MCF 10A (cell line): ENCODE measurements at regions not wholly inside any gene's neighbourhood (a gene's known extent, or its start where the extent isn't known, plus 50 kb on each side); places are given as distances from the start of the nearest gene placed in this dataset.

Source experiments
- BruUV-seq: library from RNA; stranded (reverse); fragments of 400-500 nt; replicated peaks from 2 replicates; lab custom pipeline; 2021; lab: Mats Ljungman, UMichigan
- CTCF ChIA-PET: fragments of 300-600 bp; sonication (Branson Sonifier 250); formaldehyde crosslinking; extraction: SDS; loops from one replicate; lab custom pipeline; 2021; ENCODE audit warnings: antibody characterized with exemption, inconsistent platforms; lab: Yijun Ruan, JAX
- POLR2A ChIA-PET: fragments of 300-600, 350-650 bp; sonication (Branson Sonifier 250); formaldehyde crosslinking; extraction: SDS; loops from one replicate; lab custom pipeline; 2020; ENCODE audit warnings: antibody characterized with exemption, inconsistent platforms; lab: Yijun Ruan, JAX
- DNase-seq: peaks from one replicate; pipeline ENCODE4 v3.0.0-alpha.2; 2018; ENCODE audit not compliant: unreplicated experiment
- H3K27ac Mint-ChIP-seq: one replicate; pipeline ENCODE4 v1.8.0; 2022; ENCODE audit warnings: mild to moderate bottlenecking, low read depth, mixed read lengths; ENCODE audit not compliant: unreplicated experiment
- H3K27me3 Mint-ChIP-seq: one replicate; pipeline ENCODE4 v1.8.0; 2022; ENCODE audit warnings: mixed read lengths; ENCODE audit not compliant: insufficient read depth, unreplicated experiment
- H3K36me3 Mint-ChIP-seq: one replicate; pipeline ENCODE4 v1.8.0; 2022; ENCODE audit warnings: mild to moderate bottlenecking, moderate library complexity, mixed read lengths; ENCODE audit not compliant: insufficient read depth, unreplicated experiment
- H3K4me1 Mint-ChIP-seq: one replicate; pipeline ENCODE4 v1.8.0; 2022; ENCODE audit warnings: mixed read lengths; ENCODE audit not compliant: insufficient read depth, unreplicated experiment
- H3K4me3 Mint-ChIP-seq: one replicate; pipeline ENCODE4 v1.8.0; 2022; ENCODE audit warnings: mild to moderate bottlenecking, moderate library complexity, mixed read lengths; ENCODE audit not compliant: unreplicated experiment
- H3K9me3 Mint-ChIP-seq: one replicate; pipeline ENCODE4 v1.8.0; 2022; ENCODE audit warnings: mixed read lengths; ENCODE audit not compliant: unreplicated experiment
- intact Hi-C: fragments of 100-400 bp; cut with micrococcal nuclease; formaldehyde crosslinking; loops from 2 replicates; pipeline ENCODE4 v1.14.1; 2022
- TF ChIP-seq, protein P1 (sequence below): fragments of 200-600 bp; IDR thresholded peaks from one replicate; pipeline ENCODE4 v1.8.0; 2022; ENCODE audit warnings: antibody characterized with exemption, mild to moderate bottlenecking; ENCODE audit not compliant: unreplicated experiment

GRCh38 chr15:39426552-39427532 is 154.0 kb upstream of the THBS1 start:
- peaks cover 8% of the 10 kb centered on the region for H3K4me1 Mint-ChIP-seq
- no peak overlapping the region for H3K4me3 Mint-ChIP-seq
- peak; percentile 45 for DNase-seq
- no peaks in the 10 kb centered on the region for H3K9me3 Mint-ChIP-seq
- intact Hi-C loops = no loop called here
- TF ChIP-seq, protein P1, sequence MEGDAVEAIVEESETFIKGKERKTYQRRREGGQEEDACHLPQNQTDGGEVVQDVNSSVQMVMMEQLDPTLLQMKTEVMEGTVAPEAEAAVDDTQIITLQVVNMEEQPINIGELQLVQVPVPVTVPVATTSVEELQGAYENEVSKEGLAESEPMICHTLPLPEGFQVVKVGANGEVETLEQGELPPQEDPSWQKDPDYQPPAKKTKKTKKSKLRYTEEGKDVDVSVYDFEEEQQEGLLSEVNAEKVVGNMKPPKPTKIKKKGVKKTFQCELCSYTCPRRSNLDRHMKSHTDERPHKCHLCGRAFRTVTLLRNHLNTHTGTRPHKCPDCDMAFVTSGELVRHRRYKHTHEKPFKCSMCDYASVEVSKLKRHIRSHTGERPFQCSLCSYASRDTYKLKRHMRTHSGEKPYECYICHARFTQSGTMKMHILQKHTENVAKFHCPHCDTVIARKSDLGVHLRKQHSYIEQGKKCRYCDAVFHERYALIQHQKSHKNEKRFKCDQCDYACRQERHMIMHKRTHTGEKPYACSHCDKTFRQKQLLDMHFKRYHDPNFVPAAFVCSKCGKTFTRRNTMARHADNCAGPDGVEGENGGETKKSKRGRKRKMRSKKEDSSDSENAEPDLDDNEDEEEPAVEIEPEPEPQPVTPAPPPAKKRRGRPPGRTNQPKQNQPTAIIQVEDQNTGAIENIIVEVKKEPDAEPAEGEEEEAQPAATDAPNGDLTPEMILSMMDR = no peak
- BruUV-seq = no TSS peak
- ChIA-PET CTCF (interaction anchor here (1.2 kb wide), 1 partner anchor 11 kb away, joined by 3 read pairs; no protein-coding TSS in a partner anchor), POLR2A (no interaction called here)
- H3K27me3 Mint-ChIP-seq = no peaks in the 10 kb centered on the region
- no peaks in the 10 kb centered on the region for H3K36me3 Mint-ChIP-seq
- H3K27ac Mint-ChIP-seq = no peak overlapping the region

DNA sequence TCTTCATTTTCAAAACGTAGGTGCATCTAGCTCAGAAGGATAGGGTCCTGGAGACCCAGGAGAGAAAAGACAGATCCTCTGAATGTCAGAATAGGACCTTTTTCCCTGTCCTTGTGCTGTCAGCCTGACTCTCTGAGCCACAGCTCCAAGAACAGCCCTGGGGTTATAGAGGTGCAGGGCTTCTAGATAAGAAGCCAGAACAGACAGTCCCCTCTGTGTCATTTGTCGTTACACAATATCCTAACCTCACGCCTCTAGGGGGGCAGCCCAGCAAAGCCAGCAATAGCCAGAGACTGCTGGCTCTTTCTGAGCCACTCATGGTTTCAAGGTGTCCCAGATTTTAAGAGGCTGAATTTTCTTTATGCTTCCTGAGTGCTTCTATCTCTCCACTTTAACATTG is 153.2 kb upstream of the THBS1 start:
- Mint-ChIP-seq H3K36me3 (no peaks in the 10 kb centered on the region), H3K4me3 (no peak overlapping the region), H3K4me1 (peaks cover 8% of the 10 kb centered on the region), H3K27me3 (no peaks in the 10 kb centered on the region), H3K9me3 (no peaks in the 10 kb centered on the region), H3K27ac (no peak overlapping the region)
- TF ChIP-seq, protein P1 = no peak
- POLR2A ChIA-PET = no interaction called here
- no TSS peak for BruUV-seq
- CTCF ChIA-PET = interaction anchor here (1.2 kb wide), 1 partner anchor 10 kb away, joined by 3 read pairs; no protein-coding TSS in a partner anchor
- DNase-seq = no peak
- intact Hi-C loops = no loop called here

DNA sequence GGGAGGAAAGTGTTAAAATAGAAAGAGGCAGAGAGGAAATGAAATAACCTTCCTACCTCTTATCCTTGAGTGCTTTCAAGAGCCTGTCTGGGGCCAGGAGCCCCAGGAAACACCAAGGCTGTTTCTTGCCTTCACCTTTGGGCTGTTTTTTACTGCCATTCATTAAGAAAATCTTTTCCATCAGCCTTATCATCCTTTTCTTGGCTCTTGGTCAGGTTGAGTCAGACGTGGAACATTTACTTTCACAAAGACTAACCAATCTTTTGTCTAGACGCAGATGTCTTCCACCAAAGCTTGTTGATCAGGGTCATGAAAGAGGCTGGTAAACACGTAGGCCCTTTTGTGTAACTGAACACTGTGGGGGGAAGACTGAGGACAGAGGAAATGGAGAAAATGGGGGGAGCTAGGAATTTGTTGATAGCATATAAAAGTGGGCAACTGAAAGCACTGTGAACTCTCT is 151.0 kb upstream of the THBS1 start:
- ChIA-PET POLR2A (interaction anchor here (0.6 to 1.3 kb wide), 3 partner anchors 15 to 678 kb away, joined by 3 read pairs; no protein-coding TSS in a partner anchor), CTCF (interaction anchor here (0.6 to 1.4 kb wide), 4 partner anchors 9 to 845 kb away, joined by 4 to 7 read pairs (median 4); no protein-coding TSS in a partner anchor)
- peaks cover 8% of the 10 kb centered on the region for H3K4me1 Mint-ChIP-seq
- H3K27ac Mint-ChIP-seq = no peak overlapping the region
- TF ChIP-seq, protein P1 = no peak
- no peaks in the 10 kb centered on the region for H3K36me3 Mint-ChIP-seq
- H3K27me3 Mint-ChIP-seq = no peaks in the 10 kb centered on the region
- H3K4me3 Mint-ChIP-seq = no peak overlapping the region
- no peaks in the 10 kb centered on the region for H3K9me3 Mint-ChIP-seq
- intact Hi-C loops = no loop called here
- BruUV-seq = no TSS peak
- DNase-seq = peak; percentile 43

DNA sequence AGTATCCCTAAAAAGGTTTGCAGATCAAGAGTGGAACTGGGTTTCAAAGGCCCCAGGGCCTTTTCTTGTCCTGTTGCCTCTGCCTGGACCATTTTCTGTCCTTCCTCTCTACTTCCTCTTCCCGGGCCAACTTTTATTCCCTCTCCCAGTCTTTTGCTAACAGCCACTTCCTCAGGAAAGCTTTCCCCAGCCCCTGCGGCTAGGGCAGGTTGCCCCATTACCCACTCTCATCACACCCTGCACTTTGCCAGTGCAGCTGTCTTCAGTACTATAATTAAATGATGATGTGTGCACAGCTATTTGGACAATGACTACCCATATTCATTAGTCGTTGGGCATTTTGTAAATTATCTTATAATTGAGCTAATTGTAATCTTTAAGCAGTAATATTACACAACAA is 150.5 kb upstream of the THBS1 start:
- no peak overlapping the region for H3K4me3 Mint-ChIP-seq
- no TSS peak for BruUV-seq
- H3K27ac Mint-ChIP-seq = no peak overlapping the region
- ChIA-PET POLR2A (interaction anchor here (0.8 to 1.3 kb wide), 2 partner anchors 14 to 39 kb away, joined by 3 read pairs; no protein-coding TSS in a partner anchor), CTCF (interaction anchor here (0.6 to 1.4 kb wide), 4 partner anchors 9 to 845 kb away, joined by 3 to 7 read pairs (median 4); no protein-coding TSS in a partner anchor)
- H3K9me3 Mint-ChIP-seq = no peaks in the 10 kb centered on the region
- H3K36me3 Mint-ChIP-seq = no peaks in the 10 kb centered on the region
- no peak for DNase-seq
- H3K27me3 Mint-ChIP-seq = no peaks in the 10 kb centered on the region
- TF ChIP-seq, protein P1 = no peak
- intact Hi-C loops = no loop called here
- H3K4me1 Mint-ChIP-seq = peaks cover 8% of the 10 kb centered on the region
